Suprapubic skin (tissue), 4 donors: ENCODE measurements at regions not wholly inside any gene's neighbourhood (a gene's known extent, or its start where the extent isn't known, plus 50 kb on each side); places are given as distances from the start of the nearest gene placed in this dataset.

Source experiments
- CTCF ChIP-seq, 2 donors: fragments of 200-600 bp in 1 of 2; fragments of 450-650 bp in 1 of 2; sonication (generic) in 1 of 2; IDR thresholded peaks; one replicate each; pipeline ENCODE4 v1.5.1; 2016 to 2019; ENCODE audit warnings: antibody characterized with exemption in 2 of 2, mild to moderate bottlenecking in 1 of 2, moderate library complexity in 1 of 2
- EP300 ChIP-seq: sonication (generic); formaldehyde crosslinking; IDR thresholded peaks from one replicate; pipeline ENCODE4 v1.6.1; 2017; ENCODE audit warnings: antibody characterized with exemption
- POLR2A ChIP-seq, 2 donors: fragments of 450-650 bp; IDR thresholded peaks; one replicate each; pipeline ENCODE4 v1.6.1; 2017; ENCODE audit warnings: antibody characterized with exemption in 2 of 2, mild to moderate bottlenecking in 2 of 2, moderate library complexity in 2 of 2
- POLR2AphosphoS5 ChIP-seq, 3 donors: sonication (generic); formaldehyde crosslinking; IDR thresholded peaks; one replicate each; pipeline ENCODE4 v1.6.1; 2017; ENCODE audit warnings: antibody characterized with exemption in 3 of 3

- TF ChIP-seq POLR2AphosphoS5 (IDR thresholded peaks at IDR 0.05) (no peak), CTCF (IDR thresholded peaks at IDR 0.05) (no peak), EP300 (no peak), POLR2A (IDR thresholded peaks at IDR 0.05) (no peak)
Observed at GRCh38 chr4:176441594-176441993, 121.8 kb downstream of the SPCS3 start.
